ENCODE measurements at regions not wholly inside any gene's neighbourhood (a gene's known extent, or its start where the extent isn't known, plus 50 kb on each side); places are given as distances from the start of the nearest gene placed in this dataset.

DNA sequence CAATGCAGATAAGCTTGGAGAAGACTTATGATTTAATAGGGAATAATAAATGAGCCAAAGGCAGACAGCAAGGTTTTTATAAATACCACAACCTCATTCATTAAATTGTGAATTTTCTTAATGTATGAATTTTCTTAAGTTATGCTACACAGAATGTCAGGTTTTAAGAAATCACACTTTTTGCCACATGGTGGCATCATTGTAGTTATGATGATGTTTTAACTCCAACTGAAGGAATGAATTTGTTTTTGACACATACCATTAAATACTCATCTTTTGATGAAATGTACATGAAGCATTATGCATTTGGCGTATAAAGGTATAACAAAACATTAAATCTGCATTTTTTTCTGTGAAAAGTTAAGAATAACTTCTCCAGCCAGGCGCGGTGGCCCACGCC, 524.1 kb upstream of the FBXO33 start:
- no peak overlapping the region for H2BK120ac ChIP-seq (ENCODE audit: low read depth, low read length, poor library complexity, severe bottlenecking)
- DNase-seq = no peak
- H4K8ac ChIP-seq (replicated peaks; ENCODE audit: insufficient read length, low read depth, low read length) = no peak overlapping the region
- H2AFZ ChIP-seq (ENCODE audit: low read length) = no peak overlapping the region
- Mint-ChIP-seq H3K27me3 (ENCODE audit: low read depth) (peaks cover 2% of the 10 kb centered on the region; the same call in 1 of the 2 replicates), H3K4me3 (no peak overlapping the region), H3K27ac (no peak overlapping the region), H3K4me1 (peaks cover 0 to 9% of the 10 kb centered on the region in 2 experiments; a peak in 2 of 4 replicates), H3K9me3 (peaks cover 13 to 19% of the 10 kb centered on the region in 2 experiments; a peak in 4 of 5 replicates), H3K36me3 (ENCODE audit: insufficient read depth in 1 of 3, low read depth in 3 of 3) (peaks cover 1 to 4% (median 2%) of the 10 kb centered on the region in 3 experiments; a peak in 4 of 7 replicates)
- WGBS (ENCODE audit: extremely low coverage, insufficient read length, low lambda C conversion rate) = no CpG with 5 or more reads among the region's 4 CpGs
- no peaks in the 10 kb centered on the region for H3K4me1 ChIP-seq (ENCODE audit: insufficient read depth, low read length)
- no peak overlapping the region for H3K4me2 ChIP-seq (ENCODE audit: insufficient read depth, insufficient read length, low read length)
- no peak overlapping the region for H2BK15ac ChIP-seq (ENCODE audit: low read depth, low read length)
- no peak overlapping the region for H3K56ac ChIP-seq (ENCODE audit: insufficient read length, low read depth, low read length)
- H3K23ac ChIP-seq (ENCODE audit: insufficient read length, low read depth, low read length) = no peak overlapping the region
- H3K9me3 ChIP-seq (ENCODE audit: control insufficient read depth, low read depth, low read length) = no peaks in the 10 kb centered on the region
- H3K27me3 ChIP-seq (ENCODE audit: insufficient read depth, low read length) = no peaks in the 10 kb centered on the region
- no peak overlapping the region for H3K4ac ChIP-seq (ENCODE audit: low read depth, low read length)
- H2BK20ac ChIP-seq (ENCODE audit: low read depth, low read length, poor library complexity, severe bottlenecking) = no peak overlapping the region
- H3K27ac ChIP-seq (ENCODE audit: insufficient read length, low read depth, low read length) = no peak overlapping the region
- H2AK5ac ChIP-seq (ENCODE audit: insufficient read length, low read length) = no peak overlapping the region
- no peaks in the 10 kb centered on the region for H4K20me1 ChIP-seq (ENCODE audit: control insufficient read depth, insufficient read depth, insufficient read length)
- H3K23me2 ChIP-seq (ENCODE audit: insufficient read length, low read depth, low read length, poor library complexity, severe bottlenecking) = no peaks in the 10 kb centered on the region
- TF ChIP-seq, protein P1, sequence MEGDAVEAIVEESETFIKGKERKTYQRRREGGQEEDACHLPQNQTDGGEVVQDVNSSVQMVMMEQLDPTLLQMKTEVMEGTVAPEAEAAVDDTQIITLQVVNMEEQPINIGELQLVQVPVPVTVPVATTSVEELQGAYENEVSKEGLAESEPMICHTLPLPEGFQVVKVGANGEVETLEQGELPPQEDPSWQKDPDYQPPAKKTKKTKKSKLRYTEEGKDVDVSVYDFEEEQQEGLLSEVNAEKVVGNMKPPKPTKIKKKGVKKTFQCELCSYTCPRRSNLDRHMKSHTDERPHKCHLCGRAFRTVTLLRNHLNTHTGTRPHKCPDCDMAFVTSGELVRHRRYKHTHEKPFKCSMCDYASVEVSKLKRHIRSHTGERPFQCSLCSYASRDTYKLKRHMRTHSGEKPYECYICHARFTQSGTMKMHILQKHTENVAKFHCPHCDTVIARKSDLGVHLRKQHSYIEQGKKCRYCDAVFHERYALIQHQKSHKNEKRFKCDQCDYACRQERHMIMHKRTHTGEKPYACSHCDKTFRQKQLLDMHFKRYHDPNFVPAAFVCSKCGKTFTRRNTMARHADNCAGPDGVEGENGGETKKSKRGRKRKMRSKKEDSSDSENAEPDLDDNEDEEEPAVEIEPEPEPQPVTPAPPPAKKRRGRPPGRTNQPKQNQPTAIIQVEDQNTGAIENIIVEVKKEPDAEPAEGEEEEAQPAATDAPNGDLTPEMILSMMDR (conservative IDR thresholded peaks at IDR 0.05) = peak; percentile 42; the same call in 2 of the 3 replicates
- no peak overlapping the region for H3T11ph ChIP-seq (ENCODE audit: low read length)
- H4K91ac ChIP-seq (ENCODE audit: insufficient read length, low read depth, low read length) = no peak overlapping the region
- H3K79me1 ChIP-seq (ENCODE audit: insufficient read depth, low read depth, low read length, poor library complexity, severe bottlenecking) = no peaks in the 10 kb centered on the region
- H2BK5ac ChIP-seq (ENCODE audit: insufficient read length, low read length) = no peak overlapping the region
- no peak overlapping the region for H4K5ac ChIP-seq (ENCODE audit: insufficient read length, low read depth, low read length)
- no peak overlapping the region for H2BK12ac ChIP-seq (ENCODE audit: insufficient read length, low read depth, low read length)
- no peak overlapping the region for H3K18ac ChIP-seq (ENCODE audit: insufficient read length, low read depth, low read length)
- no peak overlapping the region for H3K9ac ChIP-seq (ENCODE audit: extremely low read depth, insufficient read length, low read length)
- no peak overlapping the region for H3K14ac ChIP-seq (ENCODE audit: insufficient read depth, low read length)
- H3K79me2 ChIP-seq (ENCODE audit: insufficient read depth, low read length) = no peaks in the 10 kb centered on the region
